NCI-H2227 (cell line): ENCODE measurements at regions not wholly inside any gene's neighbourhood (a gene's known extent, or its start where the extent isn't known, plus 50 kb on each side); places are given as distances from the start of the nearest gene placed in this dataset.
"Not testable (repeated sequence)": the region's sequence is repeated elsewhere in the genome, so short reads cannot be mapped to it uniquely, and the experiment has no call there.

Source experiments
- DNase-seq: peaks from one replicate; lab custom pipeline; 2025; ENCODE audit not compliant: unreplicated experiment; lab: John Stamatoyannopoulos, UW

- DNase-seq: not testable (repeated sequence)
Measured at GRCh38 chr1:2851918-2852317, 50.4 kb upstream of the TTC34 start.

GRCh38 chr1:2853711-2854110, 52.2 kb upstream of the TTC34 start:
- DNase-seq: no peak

GRCh38 chr1:2854151-2854550, 52.7 kb upstream of the TTC34 start:
- no peak for DNase-seq

GRCh38 chr1:2854611-2855010, 53.1 kb upstream of the TTC34 start:
- DNase-seq: no peak

- DNase-seq: no peak
Measured at GRCh38 chr1:2855206-2856065, 53.9 kb upstream of the TTC34 start.

GRCh38 chr1:2856066-2856390, 54.5 kb upstream of the TTC34 start:
- no peak for DNase-seq

GRCh38 chr1:2856676-2857375, 55.3 kb upstream of the TTC34 start:
- no peak for DNase-seq

- DNase-seq: no peak
Measured at GRCh38 chr1:2857521-2857920, 56.0 kb upstream of the TTC34 start.

- DNase-seq: no peak
Measured at GRCh38 chr1:2858676-2859075, 57.2 kb upstream of the TTC34 start.

- DNase-seq: no peak
Measured at GRCh38 chr1:2859219-2859880, 57.9 kb upstream of the TTC34 start.

GRCh38 chr1:2859881-2860430, 58.5 kb upstream of the TTC34 start:
- no peak for DNase-seq

GRCh38 chr1:2860476-2861142, 59.1 kb upstream of the TTC34 start:
- no peak for DNase-seq

- DNase-seq: no peak
Measured at GRCh38 chr1:2861143-2861987, 59.9 kb upstream of the TTC34 start.

GRCh38 chr1:2861988-2862813, 60.7 kb upstream of the TTC34 start:
- DNase-seq: no peak

GRCh38 chr1:2862814-2863647, 61.5 kb upstream of the TTC34 start:
- DNase-seq: no peak

GRCh38 chr1:2863648-2863963, 62.1 kb upstream of the TTC34 start:
- no peak for DNase-seq

GRCh38 chr1:2864203-2864905, 62.9 kb upstream of the TTC34 start:
- no peak for DNase-seq

GRCh38 chr1:2865000-2865399, 63.5 kb upstream of the TTC34 start:
- no peak for DNase-seq
